HUES48 (cell line): ENCODE measurements at regions not wholly inside any gene's neighbourhood (a gene's known extent, or its start where the extent isn't known, plus 50 kb on each side); places are given as distances from the start of the nearest gene placed in this dataset.

Source experiments
- H3K27ac ChIP-seq: one replicate; pipeline ENCODE4 v1.7.0; 2013; ENCODE audit warnings: low read depth, low read length, inconsistent platforms
- H3K27me3 ChIP-seq: 2 replicates; pipeline ENCODE4 v1.6.1; 2013; ENCODE audit warnings: mild to moderate bottlenecking, low read length; ENCODE audit not compliant: control insufficient read depth, insufficient read depth
- H3K36me3 ChIP-seq: 2 replicates; pipeline ENCODE4 v1.6.1; 2013; ENCODE audit warnings: low read length; ENCODE audit not compliant: control insufficient read depth, insufficient read depth
- H3K4me1 ChIP-seq: 2 replicates; pipeline ENCODE4 v1.6.1; 2013; ENCODE audit warnings: mild to moderate bottlenecking, low read length; ENCODE audit not compliant: control insufficient read depth, insufficient read depth
- H3K4me3 ChIP-seq: 2 replicates; pipeline ENCODE4 v1.5.1; 2013; ENCODE audit warnings: mild to moderate bottlenecking, low read depth, low read length
- H3K9ac ChIP-seq: 2 replicates; pipeline ENCODE4 v1.6.1; 2013; ENCODE audit warnings: mild to moderate bottlenecking, low read depth, low read length, moderate library complexity
- H3K9me3 ChIP-seq: 2 replicates; pipeline ENCODE4 v1.6.1; 2013; ENCODE audit warnings: low read length; ENCODE audit not compliant: control insufficient read depth, insufficient read depth

- Histone ChIP-seq H3K9ac (no peak overlapping the region), H3K36me3 (no peaks in the 10 kb centered on the region), H3K27ac (no peak overlapping the region), H3K4me3 (no peak overlapping the region), H3K27me3 (no peaks in the 10 kb centered on the region), H3K4me1 (no peaks in the 10 kb centered on the region), H3K9me3 (no peaks in the 10 kb centered on the region)
Measured at GRCh38 chr2:215514516-215514915, 78.6 kb upstream of the FN1 start.

- Histone ChIP-seq H3K27ac (no peak overlapping the region), H3K9ac (no peak overlapping the region), H3K9me3 (no peaks in the 10 kb centered on the region), H3K27me3 (no peaks in the 10 kb centered on the region), H3K4me1 (no peaks in the 10 kb centered on the region), H3K4me3 (no peak overlapping the region), H3K36me3 (no peaks in the 10 kb centered on the region)
Measured at GRCh38 chr2:215511454-215512346, 75.8 kb upstream of the FN1 start.

GRCh38 chr2:215507836-215508235 is 72.0 kb upstream of the FN1 start:
- Histone ChIP-seq H3K9me3 (no peaks in the 10 kb centered on the region), H3K27me3 (no peaks in the 10 kb centered on the region), H3K9ac (no peak overlapping the region), H3K36me3 (no peaks in the 10 kb centered on the region), H3K4me3 (no peak overlapping the region), H3K27ac (no peak overlapping the region), H3K4me1 (no peaks in the 10 kb centered on the region)

DNA sequence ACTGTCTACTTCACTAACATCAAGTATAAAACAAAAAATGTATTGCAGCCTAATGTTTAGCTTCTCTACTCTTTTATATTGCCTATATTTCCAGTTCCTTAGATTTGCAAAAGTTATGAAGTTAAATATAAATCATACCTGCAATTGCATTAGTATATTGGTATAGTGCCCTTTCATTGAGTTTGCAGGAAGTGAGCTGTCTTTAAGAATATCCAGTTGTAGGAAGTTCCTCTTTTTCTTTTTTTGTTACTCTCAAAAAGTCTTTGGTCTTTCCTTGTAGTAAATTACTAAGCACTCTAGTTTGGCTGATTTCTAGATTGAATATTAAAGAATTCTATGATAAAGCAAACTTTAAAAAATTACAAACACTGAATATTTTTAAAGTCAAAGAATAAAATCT is 71.3 kb upstream of the FN1 start:
- Histone ChIP-seq H3K36me3 (no peaks in the 10 kb centered on the region), H3K27me3 (no peaks in the 10 kb centered on the region), H3K9ac (no peak overlapping the region), H3K27ac (no peak overlapping the region), H3K9me3 (no peaks in the 10 kb centered on the region), H3K4me3 (no peak overlapping the region), H3K4me1 (no peaks in the 10 kb centered on the region)

DNA sequence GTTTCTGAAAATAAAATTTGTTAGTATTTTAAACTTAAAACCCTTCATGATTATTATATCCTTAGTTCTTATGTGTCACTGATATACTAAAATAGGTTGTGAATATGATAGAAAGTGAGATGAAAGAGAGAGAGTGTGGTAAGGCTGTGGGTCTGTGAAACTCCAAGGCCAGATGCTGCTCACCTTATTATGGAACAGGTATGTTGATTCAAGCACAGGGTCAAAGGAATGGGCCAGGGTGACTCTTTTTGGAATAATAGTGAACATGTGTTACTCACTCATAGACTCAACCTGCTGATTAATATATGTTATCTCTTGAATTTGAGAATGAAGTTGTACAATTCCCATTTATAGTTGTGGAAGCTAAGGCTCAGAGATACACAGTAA is 70.7 kb upstream of the FN1 start:
- no peak overlapping the region for H3K4me3 ChIP-seq
- H3K9ac ChIP-seq: no peak overlapping the region
- H3K36me3 ChIP-seq: no peaks in the 10 kb centered on the region
- no peaks in the 10 kb centered on the region for H3K4me1 ChIP-seq
- H3K27me3 ChIP-seq: no peaks in the 10 kb centered on the region
- no peak overlapping the region for H3K27ac ChIP-seq
- no peaks in the 10 kb centered on the region for H3K9me3 ChIP-seq

DNA sequence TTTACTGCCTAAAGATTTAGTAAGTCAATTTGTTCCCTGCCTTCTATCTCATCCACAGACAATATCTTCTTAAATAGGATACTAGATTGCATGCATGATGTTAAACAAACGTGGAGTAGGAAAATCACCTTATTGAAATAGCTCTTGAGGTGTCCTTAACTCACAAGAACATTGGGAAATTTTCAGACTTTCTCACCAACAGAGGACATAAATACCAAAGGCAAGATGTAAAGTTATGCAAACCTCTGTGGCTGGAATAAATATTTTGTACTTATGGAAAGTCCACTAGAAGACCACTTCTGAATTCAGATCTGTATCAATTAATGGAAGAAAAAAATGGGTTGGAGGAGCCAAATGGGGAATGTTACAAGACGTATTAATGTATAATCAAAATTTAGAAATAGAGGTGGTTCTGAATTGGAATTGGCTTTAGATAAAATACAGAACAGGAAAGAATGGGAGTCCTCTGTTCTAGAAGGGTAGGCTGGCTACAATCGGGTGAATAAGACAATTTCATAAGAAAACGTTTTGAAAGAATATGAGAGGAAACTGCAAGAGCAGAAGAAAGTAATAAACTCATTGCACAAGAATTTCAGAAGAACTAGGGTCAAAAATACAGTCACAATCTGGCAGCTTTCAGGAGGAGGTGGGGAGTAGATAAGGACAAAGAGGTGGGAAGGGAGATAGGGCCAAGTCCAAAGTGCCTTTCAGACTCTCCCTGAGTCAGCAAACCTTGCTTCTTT is 69.3 kb upstream of the FN1 start:
- no peaks in the 10 kb centered on the region for H3K36me3 ChIP-seq
- H3K27ac ChIP-seq: no peak overlapping the region
- no peaks in the 10 kb centered on the region for H3K9me3 ChIP-seq
- H3K27me3 ChIP-seq: no peaks in the 10 kb centered on the region
- no peaks in the 10 kb centered on the region for H3K4me1 ChIP-seq
- no peak overlapping the region for H3K9ac ChIP-seq
- H3K4me3 ChIP-seq: no peak overlapping the region

DNA sequence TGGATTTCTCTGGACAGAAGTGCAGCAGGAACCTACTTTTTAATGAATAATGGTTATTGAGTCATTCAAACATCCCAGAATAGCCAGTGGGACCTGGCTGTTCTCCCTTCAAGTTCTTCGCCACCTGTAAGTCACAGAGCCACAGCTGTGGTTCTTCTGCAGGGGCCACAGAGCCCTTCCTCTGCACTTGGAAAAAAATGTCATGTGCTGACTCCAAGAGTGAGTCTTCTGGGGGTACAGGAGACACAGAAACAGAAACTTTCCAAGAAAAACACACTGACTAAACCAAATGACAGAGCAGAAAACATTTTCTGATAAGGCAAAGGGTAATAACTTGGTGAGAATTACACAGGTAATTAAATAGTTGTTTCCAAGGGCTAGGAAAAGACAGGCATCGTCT is 68.7 kb upstream of the FN1 start:
- Histone ChIP-seq H3K9me3 (no peaks in the 10 kb centered on the region), H3K27me3 (no peaks in the 10 kb centered on the region), H3K27ac (no peak overlapping the region), H3K36me3 (no peaks in the 10 kb centered on the region), H3K4me3 (no peak overlapping the region), H3K4me1 (no peaks in the 10 kb centered on the region), H3K9ac (no peak overlapping the region)

DNA sequence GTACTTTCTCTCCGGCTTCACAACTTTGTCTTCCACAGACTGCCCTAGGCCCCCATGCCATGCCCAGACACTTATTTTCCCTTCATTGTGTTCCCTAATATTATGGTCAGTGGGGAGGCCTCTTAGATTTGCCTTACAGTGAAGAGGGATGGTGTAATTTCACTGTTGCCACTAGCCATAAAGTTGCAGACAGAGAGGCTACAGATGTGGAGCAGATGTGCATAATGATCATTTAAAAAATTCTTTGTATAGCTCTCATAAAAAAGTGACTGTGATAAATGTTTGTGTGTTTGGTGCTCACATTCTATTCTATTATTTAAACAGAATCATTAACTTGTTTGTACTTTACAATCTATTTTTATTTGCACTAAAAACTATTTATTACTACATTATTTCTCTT is 67.5 kb upstream of the FN1 start:
- H3K36me3 ChIP-seq: no peaks in the 10 kb centered on the region
- H3K4me3 ChIP-seq: no peak overlapping the region
- no peaks in the 10 kb centered on the region for H3K27me3 ChIP-seq
- H3K9ac ChIP-seq: no peak overlapping the region
- H3K4me1 ChIP-seq: no peaks in the 10 kb centered on the region
- no peak overlapping the region for H3K27ac ChIP-seq
- H3K9me3 ChIP-seq: no peaks in the 10 kb centered on the region

- H3K27ac ChIP-seq: no peak overlapping the region
- H3K4me1 ChIP-seq: no peaks in the 10 kb centered on the region
- no peaks in the 10 kb centered on the region for H3K9me3 ChIP-seq
- H3K9ac ChIP-seq: no peak overlapping the region
- no peaks in the 10 kb centered on the region for H3K36me3 ChIP-seq
- H3K4me3 ChIP-seq: no peak overlapping the region
- H3K27me3 ChIP-seq: no peaks in the 10 kb centered on the region
Measured at GRCh38 chr2:215500466-215500865, 64.6 kb upstream of the FN1 start.

DNA sequence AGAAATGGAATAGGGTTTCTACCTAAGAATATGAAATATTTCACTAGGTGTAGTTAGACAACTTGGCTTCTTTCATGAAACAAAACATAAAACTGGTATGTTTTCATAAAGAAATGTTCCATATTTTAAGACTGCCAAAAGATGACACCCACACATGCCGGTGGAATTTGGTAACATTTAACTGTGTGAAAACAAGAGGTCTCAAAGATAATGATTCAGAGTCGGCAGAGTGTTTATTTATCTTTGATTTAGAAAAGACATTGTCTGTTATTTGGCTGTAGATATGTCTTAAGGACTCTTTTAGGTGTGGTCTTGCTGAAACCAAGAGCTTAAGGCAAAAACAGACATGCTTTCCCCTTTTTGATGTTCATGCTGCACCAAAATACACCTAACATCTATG is 63.5 kb upstream of the FN1 start:
- H3K27me3 ChIP-seq: no peaks in the 10 kb centered on the region
- no peak overlapping the region for H3K4me3 ChIP-seq
- H3K9me3 ChIP-seq: no peaks in the 10 kb centered on the region
- H3K36me3 ChIP-seq: no peaks in the 10 kb centered on the region
- H3K9ac ChIP-seq: no peak overlapping the region
- H3K27ac ChIP-seq: no peak overlapping the region
- no peaks in the 10 kb centered on the region for H3K4me1 ChIP-seq

GRCh38 chr2:215498431-215498830 is 62.6 kb upstream of the FN1 start:
- no peak overlapping the region for H3K27ac ChIP-seq
- H3K4me3 ChIP-seq: no peak overlapping the region
- H3K4me1 ChIP-seq: no peaks in the 10 kb centered on the region
- no peaks in the 10 kb centered on the region for H3K9me3 ChIP-seq
- H3K27me3 ChIP-seq: no peaks in the 10 kb centered on the region
- H3K9ac ChIP-seq: no peak overlapping the region
- H3K36me3 ChIP-seq: no peaks in the 10 kb centered on the region
